Right lobe of liver (tissue), 6 donors: ENCODE measurements at regions not wholly inside any gene's neighbourhood (a gene's known extent, or its start where the extent isn't known, plus 50 kb on each side); places are given as distances from the start of the nearest gene placed in this dataset.
A peak's percentile ranks its signal among the peaks of the same experiment; 100 is the strongest.

Source experiments
- ATAC-seq, 4 donors: fragments of 200-7000 bp; cut with Tn5 transposase; one replicate each; pipeline ENCODE4 v1.9.1; 2020; ENCODE audit warnings: mild to moderate bottlenecking in 4 of 4, moderate library complexity in 4 of 4
- DNase-seq, 3 donors: peaks; one replicate each; pipeline ENCODE4 v3.0.0-alpha.2; 2020
- H3K27ac ChIP-seq, 3 donors: fragments of 200-600 bp; one replicate each; pipeline ENCODE4 v1.8.0; 2022
- H3K27me3 ChIP-seq, 2 donors: fragments of 200-600 bp; one replicate each; pipeline ENCODE4 v1.8.0; 2022
- H3K36me3 ChIP-seq, 4 donors: fragments of 200-600 bp; sonication (generic) in 1 of 4; one replicate each; pipeline versions ENCODE4 v1.5.1 to v1.8.0; 2017 to 2022; ENCODE audit warnings: control low read depth in 1 of 4
- H3K4me1 ChIP-seq, 4 donors: fragments of 200-600 bp; sonication (generic) in 1 of 4; one replicate each; pipeline versions ENCODE4 v1.5.1 to v1.8.0; 2017 to 2022; ENCODE audit warnings: control low read depth in 1 of 4
- H3K4me3 ChIP-seq, 3 donors: fragments of 200-600 bp; one replicate each; pipeline ENCODE4 v1.8.0; 2022
- H3K9me3 ChIP-seq, 4 donors: fragments of 200-600 bp; sonication (generic) in 1 of 4; one replicate each; pipeline versions ENCODE4 v1.5.1 to v1.8.0; 2017 to 2022; ENCODE audit warnings: control low read depth in 1 of 4
- CTCF ChIP-seq, 4 donors: fragments of 200-600 bp in 3 of 4; fragments of 450-650 bp in 1 of 4; IDR thresholded peaks; one replicate each; pipeline versions ENCODE4 v1.5.1 to v1.8.0; 2016 to 2022; ENCODE audit warnings: antibody characterized with exemption in 4 of 4, mild to moderate bottlenecking in 2 of 4
- POLR2A ChIP-seq: fragments of 450-650 bp; IDR thresholded peaks from one replicate; pipeline ENCODE4 v1.6.1; 2017; ENCODE audit warnings: antibody characterized with exemption, mild to moderate bottlenecking
- WGBS: methylation state at CpG from one replicate; pipeline ENCODE4 v1.1.6; 2018; ENCODE audit warnings: low coverage, low lambda C conversion rate; ENCODE audit not compliant: insufficient coverage; ENCODE audit errors: missing lambda C conversion rate; 5-methylcytosine and 5-hydroxymethylcytosine counted together
- intact Hi-C, 2 donors: fragments of 100-400 bp; cut with DNase I; formaldehyde crosslinking; loops; one replicate each; pipeline versions ENCODE4 v1.11.2 to v1.14.1; 2022
- donor health status: DM: no; HTN: yes; CAD: no.
- donor health status: DM: no; HTN: no; CAD: no.
- donor health status: DM: no; HTN: no; CAD: no.
- donor health status: DM: no; HTN: yes; CAD: no.
- donor health status: DM: no; HTN: yes; CAD: no.

GRCh38 chr9:99588299-99588698 lies 233.4 kb upstream of the NR4A3 start:
- Histone ChIP-seq H3K27ac (no peak overlapping the region), H3K27me3 (no peaks in the 10 kb centered on the region), H3K36me3 (no peaks in the 10 kb centered on the region), H3K4me1 (no peaks in the 10 kb centered on the region), H3K9me3 (no peaks in the 10 kb centered on the region), H3K4me3 (no peak overlapping the region)
- TF ChIP-seq CTCF (IDR thresholded peaks at IDR 0.05) (no peak), POLR2A (no peak)
- 66% methylated on average over 3 of the region's 3 CpGs for WGBS
- DNase-seq = no peak
- intact Hi-C loops = no loop called here
- ATAC-seq = no peak

- Histone ChIP-seq H3K4me3 (no peak overlapping the region), H3K27me3 (no peaks in the 10 kb centered on the region), H3K4me1 (no peaks in the 10 kb centered on the region), H3K36me3 (no peaks in the 10 kb centered on the region), H3K27ac (no peak overlapping the region), H3K9me3 (no peaks in the 10 kb centered on the region)
- TF ChIP-seq CTCF (IDR thresholded peaks at IDR 0.05) (no peak), POLR2A (no peak)
- WGBS = 78% methylated on average over 2 of the region's 2 CpGs
- intact Hi-C loops = no loop called here
- no peak for DNase-seq
- no peak for ATAC-seq
Observed at GRCh38 chr9:99588747-99589146, 232.9 kb upstream of the NR4A3 start.

GRCh38 chr9:99590410-99590809 lies 231.3 kb upstream of the NR4A3 start:
- intact Hi-C loops = no loop called here
- no peak for ATAC-seq
- Histone ChIP-seq H3K36me3 (no peaks in the 10 kb centered on the region), H3K4me3 (no peak overlapping the region), H3K27me3 (no peaks in the 10 kb centered on the region), H3K9me3 (no peaks in the 10 kb centered on the region), H3K4me1 (no peaks in the 10 kb centered on the region), H3K27ac (no peak overlapping the region)
- TF ChIP-seq CTCF (IDR thresholded peaks at IDR 0.05) = no peak
- no peak for TF ChIP-seq POLR2A
- DNase-seq = no peak

GRCh38 chr9:99590840-99591239 lies 230.8 kb upstream of the NR4A3 start:
- H3K9me3 ChIP-seq = no peaks in the 10 kb centered on the region
- ATAC-seq (peak; percentile 34 to 63 (median 52)), DNase-seq (no peak)
- no peak overlapping the region for H3K27ac ChIP-seq
- 33% methylated on average over 1 of the region's 1 CpG for WGBS
- H3K27me3 ChIP-seq = no peaks in the 10 kb centered on the region
- H3K4me1 ChIP-seq = no peaks in the 10 kb centered on the region
- H3K4me3 ChIP-seq = no peak overlapping the region
- H3K36me3 ChIP-seq = no peaks in the 10 kb centered on the region
- TF ChIP-seq CTCF (IDR thresholded peaks at IDR 0.05) (no peak), POLR2A (no peak)
- intact Hi-C loops = no loop called here

- DNase-seq (no peak), ATAC-seq (no peak)
- intact Hi-C loops = no loop called here
- H3K9me3 ChIP-seq = no peaks in the 10 kb centered on the region
- no peak overlapping the region for H3K4me3 ChIP-seq
- no peaks in the 10 kb centered on the region for H3K27me3 ChIP-seq
- no peaks in the 10 kb centered on the region for H3K4me1 ChIP-seq
- H3K36me3 ChIP-seq = no peaks in the 10 kb centered on the region
- TF ChIP-seq POLR2A = no peak
- H3K27ac ChIP-seq = no peak overlapping the region
- WGBS = 92% methylated on average over 2 of the region's 2 CpGs
Observed at GRCh38 chr9:99591770-99592169, 229.9 kb upstream of the NR4A3 start.
